ENCODE measurements at regions not wholly inside any gene's neighbourhood (a gene's known extent, or its start where the extent isn't known, plus 50 kb on each side); places are given as distances from the start of the nearest gene placed in this dataset.
"Not testable (repeated sequence)": the region's sequence is repeated elsewhere in the genome, so short reads cannot be mapped to it uniquely, and the experiment has no call there.

DNA sequence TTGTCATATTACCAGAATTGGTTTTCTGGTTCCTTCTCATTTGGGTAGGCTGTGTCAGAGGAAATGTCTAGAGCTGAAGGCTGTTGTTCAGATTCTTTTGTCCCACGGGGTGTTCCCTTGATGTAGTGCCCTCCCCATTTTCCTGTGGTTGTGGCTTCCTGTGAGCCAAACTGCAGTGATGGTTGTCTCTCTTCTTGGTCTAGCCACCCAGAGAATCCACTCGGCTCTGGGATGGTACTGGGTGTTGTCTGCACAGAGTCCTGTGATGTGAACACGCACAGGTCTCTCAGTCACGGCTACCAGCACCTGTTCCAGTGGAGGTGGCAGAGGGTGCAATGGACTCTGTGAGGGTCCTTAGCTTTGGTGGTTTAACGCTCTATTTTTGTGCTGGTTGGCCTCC lies 440.9 kb downstream of the GUCY1A2 start:
- TF ChIP-seq, protein P1, sequence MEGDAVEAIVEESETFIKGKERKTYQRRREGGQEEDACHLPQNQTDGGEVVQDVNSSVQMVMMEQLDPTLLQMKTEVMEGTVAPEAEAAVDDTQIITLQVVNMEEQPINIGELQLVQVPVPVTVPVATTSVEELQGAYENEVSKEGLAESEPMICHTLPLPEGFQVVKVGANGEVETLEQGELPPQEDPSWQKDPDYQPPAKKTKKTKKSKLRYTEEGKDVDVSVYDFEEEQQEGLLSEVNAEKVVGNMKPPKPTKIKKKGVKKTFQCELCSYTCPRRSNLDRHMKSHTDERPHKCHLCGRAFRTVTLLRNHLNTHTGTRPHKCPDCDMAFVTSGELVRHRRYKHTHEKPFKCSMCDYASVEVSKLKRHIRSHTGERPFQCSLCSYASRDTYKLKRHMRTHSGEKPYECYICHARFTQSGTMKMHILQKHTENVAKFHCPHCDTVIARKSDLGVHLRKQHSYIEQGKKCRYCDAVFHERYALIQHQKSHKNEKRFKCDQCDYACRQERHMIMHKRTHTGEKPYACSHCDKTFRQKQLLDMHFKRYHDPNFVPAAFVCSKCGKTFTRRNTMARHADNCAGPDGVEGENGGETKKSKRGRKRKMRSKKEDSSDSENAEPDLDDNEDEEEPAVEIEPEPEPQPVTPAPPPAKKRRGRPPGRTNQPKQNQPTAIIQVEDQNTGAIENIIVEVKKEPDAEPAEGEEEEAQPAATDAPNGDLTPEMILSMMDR (IDR thresholded peaks at IDR 0.05) = not testable (repeated sequence)
- TF ChIP-seq POLR2AphosphoS5 (IDR thresholded peaks at IDR 0.05; ENCODE audit: insufficient read depth in 1 of 2, low read depth in 1 of 2) = not testable (repeated sequence)

Data from vagina (tissue), 2 donors.